HCEC 1CT (cell line): ENCODE measurements at regions not wholly inside any gene's neighbourhood (a gene's known extent, or its start where the extent isn't known, plus 50 kb on each side); places are given as distances from the start of the nearest gene placed in this dataset.
A peak's percentile ranks its signal among the peaks of the same experiment; 100 is the strongest.
"Not testable (repeated sequence)": the region's sequence is repeated elsewhere in the genome, so short reads cannot be mapped to it uniquely, and the experiment has no call there.

ENCODE experiments used
- DNase-seq: peaks from one replicate; pipeline ENCODE4 v3.0.0-alpha.2; 2017

DNA sequence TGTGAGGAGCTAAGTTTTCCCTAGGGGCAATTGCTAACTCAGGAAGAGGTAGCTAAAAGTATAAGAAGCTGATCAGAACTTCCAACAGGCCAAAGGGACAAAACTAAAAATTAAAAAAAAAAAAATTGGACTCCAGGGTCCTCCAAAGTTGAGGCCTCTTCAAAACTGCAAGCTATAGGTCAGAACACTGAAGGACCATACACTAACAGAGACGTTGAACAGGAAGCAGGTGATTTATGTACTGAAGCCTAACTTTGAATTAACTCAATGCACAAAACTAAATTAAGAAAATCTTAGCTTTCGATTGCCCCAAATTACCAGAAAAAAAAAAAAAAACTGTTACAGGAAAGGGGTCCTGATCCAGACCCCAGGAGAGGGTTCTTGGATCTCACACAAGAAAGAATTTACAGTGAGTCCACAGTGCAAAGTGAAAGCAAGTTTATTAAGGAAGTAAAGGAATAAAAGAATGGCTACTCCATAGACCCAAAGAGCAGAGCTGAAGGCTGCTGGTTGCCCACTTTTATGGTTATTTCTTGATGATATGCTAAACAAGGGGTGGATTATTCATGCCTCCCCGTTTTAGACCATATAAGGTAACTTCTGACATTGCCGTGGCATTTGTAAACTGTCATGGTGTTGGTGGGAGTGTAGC is 442.8 kb upstream of the NECTIN3 start:
- no peak for DNase-seq

DNA sequence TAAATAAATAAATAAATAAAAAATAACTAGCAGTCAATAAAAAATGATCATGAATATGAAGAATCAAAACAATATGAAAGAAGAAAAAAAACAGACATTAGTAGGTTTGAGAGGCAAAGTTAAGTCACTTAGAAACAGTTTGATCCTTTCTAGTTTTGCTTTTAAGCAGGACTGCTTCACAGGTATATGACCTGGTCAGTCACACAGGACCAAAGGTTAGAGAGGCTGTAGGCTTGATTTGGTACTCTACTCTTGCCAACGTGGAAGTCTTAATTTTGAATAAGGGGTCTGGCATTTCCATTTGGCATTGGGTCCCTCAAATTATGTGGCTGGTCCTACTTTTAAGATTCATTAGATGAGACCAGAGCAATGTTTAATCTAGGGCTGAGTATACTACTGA is 441.7 kb upstream of the NECTIN3 start:
- DNase-seq: no peak

DNA sequence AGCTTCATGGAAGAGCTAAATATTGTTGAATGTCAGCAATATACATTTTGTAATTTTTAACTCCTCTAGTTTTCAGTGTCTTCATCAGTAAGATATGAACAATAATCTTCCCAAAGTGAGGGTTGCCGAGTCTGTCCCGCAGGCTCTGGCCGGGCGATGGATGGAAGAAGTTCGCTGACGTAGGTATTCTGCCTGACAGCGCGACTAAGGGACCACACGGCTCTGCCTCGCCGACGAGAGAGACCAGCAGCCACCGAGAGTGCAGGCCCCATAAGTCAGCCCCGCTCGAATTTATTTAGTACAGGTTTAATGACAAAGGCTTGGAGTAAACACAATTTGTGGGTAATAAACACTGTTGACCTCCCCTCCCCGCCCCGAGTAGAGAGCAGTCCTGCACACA is 427.4 kb upstream of the NECTIN3 start:
- no peak for DNase-seq

DNA sequence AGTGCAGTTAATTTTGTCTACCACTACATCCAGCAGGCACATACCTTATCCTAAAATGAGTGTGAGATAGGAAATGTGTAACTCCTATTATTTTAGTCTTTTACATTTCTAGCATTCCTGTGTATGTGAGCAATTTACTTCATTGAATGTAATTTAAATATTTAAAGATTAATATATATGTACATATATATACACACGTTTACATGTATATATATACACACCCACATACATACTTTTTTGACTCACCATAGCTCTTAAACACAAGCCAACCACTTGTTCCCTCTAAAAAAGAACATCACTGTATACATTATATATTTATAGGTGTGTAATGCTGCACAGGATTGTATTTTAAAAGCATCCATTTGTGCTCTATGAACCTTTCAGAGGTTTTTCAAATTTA is 425.6 kb upstream of the NECTIN3 start:
- no peak for DNase-seq

DNA sequence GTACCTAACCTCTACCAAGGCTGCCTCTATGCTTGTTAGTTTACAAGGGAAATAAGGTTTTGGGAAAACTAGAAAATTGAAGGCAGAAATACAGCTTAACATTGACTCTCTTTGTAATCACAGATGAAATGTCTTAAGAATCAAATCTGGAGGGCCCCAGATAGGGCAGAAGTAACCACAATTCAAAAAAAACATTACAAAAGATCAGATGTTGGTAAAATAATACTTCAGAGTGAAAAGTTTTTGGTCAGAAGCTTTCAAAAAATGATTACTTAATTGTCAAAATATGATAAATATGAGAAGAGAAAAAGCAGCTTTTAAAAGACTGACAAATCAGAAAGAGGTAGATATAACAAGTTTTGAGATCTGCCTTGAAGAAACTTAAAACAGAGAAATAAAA is 425.1 kb upstream of the NECTIN3 start:
- no peak for DNase-seq

DNA sequence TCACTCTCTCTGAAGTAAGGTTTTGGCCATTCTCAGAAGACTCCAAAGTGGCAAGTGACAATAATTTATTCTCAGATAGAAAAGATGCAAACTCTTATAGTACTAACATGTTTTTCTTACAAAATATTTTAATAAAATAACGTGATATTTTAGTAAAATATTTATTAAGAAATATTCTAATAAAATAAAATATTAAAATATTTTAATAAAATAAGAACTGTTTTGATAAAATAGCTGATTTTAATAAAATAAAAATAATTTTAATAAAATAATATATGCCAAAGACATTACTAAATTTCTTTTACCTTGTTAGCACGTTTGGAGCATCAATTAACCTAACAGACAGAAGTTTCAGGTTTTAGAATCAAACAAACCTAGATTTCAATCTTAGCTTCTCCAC is 424.0 kb upstream of the NECTIN3 start:
- DNase-seq: no peak

DNA sequence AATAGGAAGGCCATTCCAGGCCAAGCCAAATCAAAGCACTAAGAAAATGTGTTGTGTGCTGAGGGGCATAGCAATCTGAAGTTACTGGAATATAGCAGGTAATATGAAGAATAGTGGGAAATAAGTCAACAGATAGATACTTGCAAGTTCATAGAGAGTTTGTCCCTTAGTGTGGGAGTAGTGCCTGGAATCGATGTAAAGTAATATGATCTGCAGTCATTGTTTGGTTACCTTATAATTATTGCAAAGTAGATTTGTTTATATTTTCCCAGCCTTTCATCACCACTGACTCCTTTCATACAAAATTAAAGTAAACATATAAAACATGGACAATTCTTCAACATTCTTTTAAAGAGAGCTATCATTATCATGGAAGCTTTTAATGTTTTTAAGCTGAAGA is 420.9 kb upstream of the NECTIN3 start:
- DNase-seq: no peak

DNA sequence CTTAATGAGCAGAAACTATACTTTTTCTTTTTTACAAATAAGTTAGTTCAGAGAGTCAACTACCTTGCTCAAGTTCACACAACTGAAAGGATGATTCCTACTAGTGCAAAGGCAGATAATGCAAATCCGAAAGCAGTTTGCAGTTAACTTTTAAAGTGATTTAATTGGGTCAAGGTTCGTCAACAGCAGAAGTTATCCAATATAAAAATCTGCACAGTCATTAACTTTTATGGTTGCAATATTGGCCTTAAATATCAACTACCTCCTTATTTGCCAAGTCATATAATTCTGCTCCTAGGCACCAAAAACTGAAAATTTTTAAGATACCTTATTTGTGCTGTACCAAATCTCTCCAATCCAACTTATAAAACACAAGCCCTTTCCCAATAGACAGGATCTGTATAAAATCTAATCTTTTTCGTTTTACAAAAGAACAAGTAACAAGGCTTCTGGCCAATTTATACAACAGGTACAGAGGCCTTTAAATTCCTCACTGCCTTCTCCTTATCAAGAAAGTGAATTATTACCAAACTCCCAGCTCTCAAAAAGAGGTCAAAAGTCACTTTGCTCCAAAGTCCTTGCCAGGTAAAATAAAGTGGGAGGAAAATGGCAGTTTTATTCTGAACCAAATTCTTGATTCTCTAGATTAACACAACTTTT is 416.6 kb upstream of the NECTIN3 start:
- no peak for DNase-seq

DNA sequence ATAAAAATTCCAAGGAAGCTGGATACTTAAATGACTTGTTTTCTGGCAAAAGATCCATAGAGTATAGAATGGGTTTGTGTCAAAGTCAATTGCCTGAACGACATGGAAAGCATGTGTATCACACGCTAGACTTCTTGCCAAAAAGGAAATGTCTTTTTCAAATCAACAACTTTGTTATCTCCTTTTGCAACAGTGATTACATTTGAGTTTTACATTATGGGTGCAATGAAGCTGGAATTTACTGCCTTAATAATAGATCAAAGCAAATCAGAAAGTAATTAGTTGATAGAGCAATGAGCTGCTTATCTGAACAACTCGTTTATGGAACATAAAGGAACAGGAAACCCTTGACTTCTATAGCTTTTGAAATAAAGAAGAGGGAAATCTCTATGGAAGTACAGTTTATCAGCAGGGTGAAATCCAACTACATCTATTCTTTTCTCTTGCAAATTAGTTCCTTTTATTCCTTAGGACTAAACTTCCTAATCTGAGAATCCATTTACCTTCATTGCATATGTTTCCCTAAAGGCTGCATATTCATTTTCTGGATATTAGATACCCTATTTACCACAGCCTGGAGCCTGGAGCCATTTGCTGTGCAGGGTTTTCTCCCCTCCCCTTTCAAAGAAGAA is 415.1 kb upstream of the NECTIN3 start:
- no peak for DNase-seq

DNA sequence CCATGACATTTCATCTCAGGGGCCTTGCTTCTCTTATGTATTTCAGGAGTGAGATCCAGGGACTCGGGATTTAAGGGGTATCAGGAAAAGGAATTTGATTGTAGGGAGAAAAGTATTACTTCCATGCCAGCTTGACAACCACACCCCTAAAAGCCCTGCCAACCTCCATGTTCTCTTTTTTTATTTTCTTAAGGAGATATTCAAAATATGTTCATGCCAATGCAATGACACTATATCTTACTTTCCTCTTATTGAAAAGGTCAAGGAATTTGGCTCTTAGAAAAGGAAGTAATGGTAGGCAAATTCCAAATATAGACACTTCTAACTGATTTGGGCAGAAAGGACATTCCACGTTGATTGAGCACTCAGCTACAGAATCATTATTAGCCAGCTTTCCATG is 407.5 kb upstream of the NECTIN3 start:
- DNase-seq: peak; percentile 57

DNA sequence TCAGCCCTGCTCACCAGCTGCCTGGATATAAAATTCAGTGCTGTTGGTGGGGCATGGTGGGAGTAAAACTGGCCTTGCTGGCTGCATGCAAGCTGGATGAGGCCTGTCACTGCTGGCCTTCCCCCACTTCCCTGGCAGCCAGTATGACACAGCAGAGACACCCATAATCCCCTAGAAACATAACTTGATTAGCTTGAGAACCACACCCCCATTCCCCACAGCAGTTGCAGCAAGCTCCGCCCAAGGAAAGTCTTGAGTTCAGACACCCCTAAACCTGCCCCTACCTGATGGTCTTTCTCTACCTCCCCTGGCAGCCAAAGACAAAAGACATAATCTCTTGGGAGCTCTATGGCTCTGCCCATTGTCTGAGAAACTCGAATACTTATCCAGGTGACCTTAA is 405.1 kb upstream of the NECTIN3 start:
- no peak for DNase-seq

DNA sequence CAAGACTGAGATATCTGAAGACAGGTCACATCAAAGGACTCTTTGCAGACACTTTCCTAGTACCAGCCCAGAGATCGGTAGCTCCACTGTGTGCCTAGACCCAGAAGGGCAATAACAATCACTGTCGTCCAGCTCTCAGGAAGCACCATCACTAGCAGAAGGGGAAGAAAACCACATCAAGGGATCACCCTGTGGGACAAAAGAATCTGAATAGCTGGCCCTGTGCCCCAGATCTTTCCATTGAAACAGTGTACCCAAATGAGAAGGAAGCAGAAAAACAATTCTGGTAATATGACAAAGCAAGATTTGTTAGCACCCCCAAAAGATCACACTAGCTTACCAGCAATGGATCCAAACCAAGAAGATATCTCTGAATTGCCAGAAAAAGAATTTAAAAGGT is 404.4 kb upstream of the NECTIN3 start:
- DNase-seq: no peak

DNA sequence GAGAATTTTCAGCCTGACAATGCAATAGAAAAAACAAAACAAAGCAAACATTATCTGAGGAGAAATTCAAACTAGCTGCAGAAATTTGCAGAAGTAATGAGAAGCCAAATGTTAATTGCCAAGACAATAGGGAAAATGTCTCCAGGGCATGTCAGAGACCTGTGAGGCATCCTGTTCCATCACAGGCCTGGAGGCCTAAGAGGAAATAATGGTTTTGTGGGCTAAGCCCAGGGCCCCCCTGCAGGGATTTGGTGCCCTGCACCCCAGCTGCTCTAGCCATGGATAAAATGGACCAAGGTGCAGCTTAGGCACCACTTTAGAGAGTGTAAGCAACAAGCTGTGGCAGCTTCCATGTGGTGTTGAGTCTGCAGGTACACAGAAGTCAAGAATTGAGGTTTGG is 401.2 kb upstream of the NECTIN3 start:
- no peak for DNase-seq

DNA sequence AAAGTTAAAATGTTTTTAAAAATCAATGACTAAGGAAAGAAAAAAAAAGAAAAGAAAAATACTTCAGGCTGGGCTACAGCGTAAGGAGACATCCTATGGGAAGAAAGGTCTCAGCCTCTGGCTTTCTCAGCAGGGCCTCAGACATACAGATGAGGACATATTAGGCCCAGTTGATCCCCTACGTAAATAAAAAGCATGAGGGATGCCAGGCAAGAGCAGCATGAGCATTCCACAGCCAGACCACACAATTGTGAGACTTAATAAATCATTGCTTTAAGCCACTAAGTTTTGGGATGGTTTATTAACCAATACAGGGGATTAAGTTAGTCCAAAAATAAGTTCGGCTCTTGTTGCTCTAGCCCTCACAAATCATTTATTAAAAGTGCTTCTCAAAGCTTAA is 394.1 kb upstream of the NECTIN3 start:
- peak; percentile 2 for DNase-seq

DNA sequence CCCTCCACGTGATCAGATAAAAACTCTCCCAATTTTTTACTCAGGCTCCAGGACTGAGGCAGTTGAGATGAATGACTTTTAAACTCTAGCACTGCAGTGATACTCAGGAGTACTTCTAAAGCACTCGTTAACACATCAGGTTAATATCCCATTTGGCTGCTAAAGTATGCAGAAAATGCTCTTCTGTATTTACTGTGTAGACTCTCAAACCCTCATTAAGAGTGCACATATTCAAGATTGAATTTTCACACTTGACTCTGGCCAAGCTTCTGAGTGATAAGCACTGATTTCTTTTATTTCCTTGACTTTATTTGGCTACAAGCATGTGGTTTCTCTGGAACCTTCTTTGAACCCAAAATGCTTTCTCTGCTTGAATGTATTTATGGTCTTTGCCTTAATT is 392.3 kb upstream of the NECTIN3 start:
- DNase-seq: no peak

DNA sequence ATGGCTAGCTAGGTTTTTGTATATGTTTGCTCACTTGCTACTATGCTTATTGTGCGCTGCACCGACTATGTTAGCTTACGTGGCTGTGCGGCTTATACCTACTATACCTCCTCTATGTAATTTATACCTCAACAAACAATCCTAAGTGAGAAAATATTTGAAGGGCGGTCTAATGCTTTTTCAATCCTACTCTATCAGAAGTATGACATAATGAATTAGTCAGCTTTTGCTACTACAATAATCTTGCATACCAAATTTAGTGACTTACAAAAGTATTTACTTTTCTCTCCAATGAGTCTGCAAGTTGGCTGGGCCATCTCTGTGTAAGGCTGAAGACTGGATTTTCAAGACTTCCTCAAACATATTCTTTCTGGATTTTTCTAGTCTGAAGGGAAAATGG is 391.2 kb upstream of the NECTIN3 start:
- peak; percentile 1 for DNase-seq

DNA sequence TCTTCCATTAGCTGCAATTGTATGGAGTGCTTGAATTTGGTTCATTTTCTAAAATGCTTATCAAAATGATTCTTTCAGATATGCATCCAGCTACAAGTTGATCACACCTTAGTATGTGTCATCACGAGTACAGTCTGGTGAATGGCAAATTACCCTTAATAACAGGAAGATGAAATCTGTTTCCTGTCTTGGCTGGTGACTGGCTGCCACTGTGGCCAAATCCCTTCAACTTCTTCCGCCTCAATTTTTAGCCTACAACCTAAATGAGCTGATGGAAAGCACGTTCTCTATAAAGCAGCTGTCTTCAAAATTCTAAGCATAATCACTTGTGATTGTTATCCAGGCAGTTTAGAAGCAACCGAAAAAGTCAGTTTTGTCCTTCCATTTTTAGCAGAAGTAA is 387.1 kb upstream of the NECTIN3 start:
- DNase-seq: no peak

DNA sequence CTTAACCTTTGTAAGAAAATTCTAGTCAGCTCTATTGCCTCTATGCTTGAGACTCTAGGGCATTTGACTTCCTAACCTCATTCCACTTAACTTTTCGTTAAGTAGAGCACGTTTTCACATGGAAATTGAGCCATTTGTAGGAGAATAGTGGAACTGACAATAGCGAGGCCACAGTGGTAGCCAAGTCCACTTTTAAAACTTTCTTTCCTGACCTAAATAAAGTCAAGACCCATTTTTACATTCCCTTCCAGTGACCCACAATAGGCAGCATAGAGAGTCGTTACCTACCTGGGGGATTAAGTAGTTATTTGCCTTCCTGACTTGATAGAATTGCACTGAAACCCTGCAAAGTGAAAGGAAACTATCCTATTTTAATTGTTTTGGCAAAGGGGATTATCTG is 386.0 kb upstream of the NECTIN3 start:
- no peak for DNase-seq

DNA sequence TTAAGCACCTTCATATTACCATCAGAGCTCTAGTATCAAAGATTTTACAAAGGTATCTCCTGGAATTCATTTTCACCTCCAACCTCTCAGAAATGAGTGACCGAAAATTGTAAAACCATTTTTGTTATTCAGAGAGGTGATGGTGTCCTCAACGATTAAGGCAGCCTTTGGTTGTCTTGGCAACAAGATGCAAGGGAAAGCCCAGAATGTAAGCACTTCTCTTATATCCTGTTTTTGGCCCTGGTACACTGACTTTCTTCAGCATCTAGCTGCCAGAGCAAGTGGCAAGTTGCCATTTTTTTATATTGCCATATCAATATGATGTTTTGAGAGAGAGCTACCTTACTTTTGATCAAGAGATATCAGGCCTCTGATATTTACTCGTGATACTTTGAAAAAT is 384.9 kb upstream of the NECTIN3 start:
- DNase-seq: no peak

DNA sequence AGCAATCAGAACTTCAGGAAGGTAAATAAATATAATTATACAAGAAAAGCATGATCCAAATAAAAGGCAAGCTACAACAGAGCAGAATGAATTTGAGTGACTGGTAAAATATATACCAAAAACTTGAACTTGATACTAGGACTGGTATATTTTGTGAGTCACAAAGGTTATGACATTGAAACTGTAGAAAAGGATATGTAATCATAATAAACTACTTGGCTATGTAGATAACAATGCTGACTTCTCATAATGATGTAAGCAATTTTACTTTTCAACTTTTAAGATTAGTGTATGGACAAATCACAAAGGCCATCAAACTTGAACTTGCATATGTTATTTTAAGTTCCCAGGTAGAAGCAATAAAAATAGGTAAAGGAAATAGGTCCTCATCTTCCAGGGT is 384.5 kb upstream of the NECTIN3 start:
- DNase-seq: peak; percentile 35

DNA sequence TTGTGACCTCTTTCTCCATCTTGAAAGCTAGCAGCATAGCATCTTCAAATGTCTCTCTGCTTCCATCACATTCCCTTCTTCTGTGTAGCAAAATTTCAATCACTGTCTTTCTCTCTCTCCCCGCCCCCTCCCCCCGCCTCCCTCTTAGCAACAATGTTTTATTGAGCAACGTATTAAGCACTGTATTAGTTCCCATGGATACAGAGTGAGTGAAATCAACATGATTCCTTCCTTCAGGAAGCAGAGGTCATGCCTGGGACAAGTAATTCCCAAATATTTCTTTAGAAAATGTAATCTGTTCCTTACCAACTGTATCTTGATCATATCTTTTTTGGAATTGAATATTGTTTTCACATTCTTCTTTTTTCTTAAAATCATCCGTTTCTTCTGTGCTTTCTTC is 373.7 kb upstream of the NECTIN3 start:
- peak; percentile 52 for DNase-seq

DNA sequence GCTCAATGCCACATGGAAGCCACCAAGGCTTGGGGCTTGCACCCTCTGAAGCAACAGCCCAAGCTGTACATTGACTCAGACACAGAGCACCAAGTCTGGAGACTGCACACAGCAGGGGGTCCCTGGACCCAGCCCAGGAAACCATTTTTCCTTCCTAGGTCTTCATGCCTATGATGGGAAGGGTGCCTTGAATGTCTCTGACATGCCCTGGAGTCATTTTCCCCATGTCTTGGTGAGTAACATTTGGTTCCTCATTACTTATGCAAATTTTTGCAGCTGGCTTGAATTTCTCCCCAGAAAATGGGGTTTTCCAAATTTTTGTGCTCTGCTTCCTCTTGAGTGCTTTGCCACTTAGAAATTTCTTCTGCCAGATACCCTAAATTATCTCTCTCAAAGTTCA is 367.3 kb upstream of the NECTIN3 start:
- not testable (repeated sequence) for DNase-seq

DNA sequence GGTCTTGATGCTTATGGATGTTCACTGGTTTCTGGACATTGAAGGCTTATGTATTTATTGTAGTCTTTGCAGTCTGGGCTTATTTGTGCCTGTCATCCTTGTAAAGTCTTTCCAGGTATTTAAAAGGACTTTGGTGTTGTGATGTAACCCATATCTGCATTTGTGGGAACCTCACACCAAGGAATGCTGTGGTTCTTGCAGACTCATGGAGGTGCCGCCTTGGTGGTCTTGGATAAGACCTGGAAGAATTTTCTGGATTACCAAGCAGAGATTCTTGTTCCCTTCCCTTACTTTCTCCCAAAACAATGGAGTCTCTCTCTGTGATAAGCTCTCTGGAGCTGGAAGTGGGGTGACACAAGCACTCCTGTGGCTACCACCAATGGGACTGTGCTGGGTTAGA is 363.5 kb upstream of the NECTIN3 start:
- no peak for DNase-seq

DNA sequence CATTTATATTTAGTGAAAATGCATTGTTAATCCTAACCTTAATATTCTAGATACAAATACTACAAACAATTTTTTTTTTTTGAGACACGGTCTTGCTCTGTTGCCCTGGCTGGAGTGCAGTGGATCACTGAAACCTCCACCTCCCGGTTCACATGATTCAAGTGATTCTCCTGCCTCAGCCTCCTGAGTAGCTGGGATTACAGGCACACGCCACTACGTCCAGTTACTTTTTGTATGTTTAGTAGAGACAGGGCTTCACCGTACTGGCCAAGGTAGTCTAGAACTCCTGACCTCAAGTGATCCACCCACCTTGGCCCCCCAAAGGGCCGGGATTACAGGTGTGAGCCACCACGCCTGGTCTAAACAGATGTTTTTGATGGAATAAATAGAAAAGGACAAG is 361.5 kb upstream of the NECTIN3 start:
- no peak for DNase-seq

DNA sequence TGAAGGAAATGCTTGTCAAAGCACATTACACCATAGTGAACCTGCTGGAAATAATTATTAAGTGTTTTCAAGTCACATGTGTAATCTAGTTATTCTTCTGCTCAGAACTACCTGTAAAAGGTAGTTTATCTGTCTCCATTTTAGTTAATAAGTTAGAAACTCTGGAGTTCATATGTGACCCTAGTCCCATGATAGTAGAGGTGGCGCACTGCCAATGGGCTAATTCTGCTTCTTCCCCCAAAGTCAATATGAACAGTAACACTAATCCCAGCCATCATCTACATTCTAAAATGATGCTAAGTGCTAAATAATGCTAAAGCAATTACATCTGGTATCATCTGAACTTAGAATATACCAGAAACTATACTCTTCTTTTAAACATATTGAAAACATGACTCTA is 361.0 kb upstream of the NECTIN3 start:
- DNase-seq: no peak
